NCI-H1694 (cell line): ENCODE measurements at regions not wholly inside any gene's neighbourhood (a gene's known extent, or its start where the extent isn't known, plus 50 kb on each side); places are given as distances from the start of the nearest gene placed in this dataset.
A peak's percentile ranks its signal among the peaks of the same experiment; 100 is the strongest.
"Not testable (repeated sequence)": the region's sequence is repeated elsewhere in the genome, so short reads cannot be mapped to it uniquely, and the experiment has no call there.

Experiments
- DNase-seq: peaks from one replicate; lab custom pipeline; 2025; lab: John Stamatoyannopoulos, UW

GRCh38 chr5:161034451-161034850, 182.4 kb upstream of the ATP10B start:
- DNase-seq: no peak

GRCh38 chr5:161030229-161030628, 178.2 kb upstream of the ATP10B start:
- no peak for DNase-seq

- no peak for DNase-seq
These were observed 175.8 kb upstream of the ATP10B start for GRCh38 chr5:161027763-161028162.

GRCh38 chr5:161023551-161023950, 171.5 kb upstream of the ATP10B start:
- DNase-seq: peak; percentile 49

DNA sequence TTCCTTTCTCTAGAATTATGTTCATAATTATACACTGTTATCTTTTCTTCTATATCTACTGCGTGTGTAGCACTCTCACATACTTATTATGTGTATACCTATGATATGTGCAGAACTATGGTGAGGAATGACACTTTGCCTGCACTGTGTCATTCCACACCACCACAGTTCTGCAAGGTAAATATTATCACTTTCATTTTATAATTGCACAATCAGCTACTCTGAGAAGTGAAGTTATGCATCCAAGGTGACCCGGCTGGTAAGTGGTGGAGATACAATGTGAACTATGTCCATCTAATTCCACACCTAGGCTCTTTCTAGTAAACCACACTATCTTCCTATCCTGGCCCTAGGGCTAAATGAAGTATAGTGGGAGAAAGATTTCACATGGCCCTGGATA, 170.1 kb upstream of the ATP10B start:
- no peak for DNase-seq

DNA sequence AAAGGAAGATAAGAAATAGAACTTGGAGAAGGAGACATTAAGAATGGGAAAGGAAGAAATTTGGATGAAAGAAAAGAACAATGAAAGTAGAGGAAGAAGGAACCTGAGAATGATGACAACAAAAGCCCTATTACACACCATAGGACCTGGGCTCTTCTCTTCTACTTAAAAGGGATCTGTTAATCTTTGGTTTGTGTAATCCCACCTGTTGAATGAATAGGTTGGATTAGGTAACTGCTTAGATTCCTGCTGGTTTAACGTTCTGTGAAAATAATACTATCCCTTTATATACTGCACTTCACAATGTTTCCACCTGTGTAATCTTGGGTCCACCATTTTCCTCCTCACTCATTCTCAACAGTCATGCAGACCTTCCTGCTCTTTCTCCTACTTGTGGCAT, 157.8 kb upstream of the ATP10B start:
- no peak for DNase-seq

GRCh38 chr5:161009194-161009593, 157.2 kb upstream of the ATP10B start:
- no peak for DNase-seq

DNA sequence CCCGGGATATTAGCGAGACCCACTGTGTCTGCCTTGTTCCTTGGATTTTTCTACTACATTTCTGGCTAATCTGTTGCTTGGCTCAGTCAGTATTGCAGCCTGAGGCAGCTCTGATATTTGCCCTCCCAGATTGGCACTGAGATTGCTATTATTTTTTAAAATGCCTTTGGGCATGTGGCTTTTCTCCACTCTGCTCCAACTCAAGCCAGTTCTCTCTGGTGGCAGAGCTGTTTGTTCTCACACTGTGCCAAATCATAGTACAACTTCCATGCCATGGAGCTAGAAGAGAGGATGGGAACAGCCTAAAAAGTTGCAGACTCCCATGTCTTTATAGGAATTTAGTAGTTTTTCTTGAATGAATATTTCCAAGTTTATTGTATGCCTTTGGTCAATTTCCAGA, 155.9 kb upstream of the ATP10B start:
- no peak for DNase-seq

- DNase-seq: no peak
These were observed 150.6 kb upstream of the ATP10B start for GRCh38 chr5:161002571-161003074.

GRCh38 chr5:161001604-161002003, 149.6 kb upstream of the ATP10B start:
- DNase-seq: no peak

DNA sequence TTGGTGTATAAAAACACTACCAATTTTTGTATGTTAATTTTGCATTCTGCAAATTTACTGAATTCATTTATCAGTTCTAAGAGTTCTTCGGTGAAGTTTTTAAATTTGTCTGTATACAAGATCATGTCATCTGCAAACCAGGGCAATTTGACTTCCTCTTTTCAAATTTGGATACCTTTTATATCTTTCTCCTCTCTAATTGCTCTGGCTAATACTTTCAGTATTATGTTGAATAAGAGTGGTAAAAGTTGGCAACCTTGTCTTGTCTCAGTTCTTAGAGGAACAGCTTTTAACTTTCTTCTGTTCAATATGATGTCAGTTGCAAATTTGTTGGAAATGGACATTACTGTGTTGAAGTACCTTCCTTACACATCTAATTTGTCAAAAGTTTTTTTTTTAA, 149.1 kb upstream of the ATP10B start:
- DNase-seq: not testable (repeated sequence)

DNA sequence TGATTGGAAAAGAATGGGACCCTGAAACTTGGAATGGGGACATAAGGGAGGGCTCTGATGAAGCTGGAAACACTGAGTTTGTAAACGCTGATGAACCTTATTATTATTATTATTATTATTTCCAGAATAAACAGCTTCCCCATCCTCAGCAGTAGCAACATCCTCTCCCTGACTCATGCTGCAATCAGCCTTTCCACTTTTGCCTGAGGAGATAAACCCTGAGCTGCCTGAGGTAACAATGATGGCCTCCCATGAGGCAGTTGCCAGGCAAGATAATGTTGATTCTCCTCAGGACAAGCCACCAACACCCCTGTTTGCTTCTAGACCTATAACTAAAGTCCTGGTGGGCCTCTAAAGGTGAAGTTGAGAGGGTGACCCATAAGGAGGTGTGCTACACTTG, 139.2 kb upstream of the ATP10B start:
- DNase-seq: no peak

DNA sequence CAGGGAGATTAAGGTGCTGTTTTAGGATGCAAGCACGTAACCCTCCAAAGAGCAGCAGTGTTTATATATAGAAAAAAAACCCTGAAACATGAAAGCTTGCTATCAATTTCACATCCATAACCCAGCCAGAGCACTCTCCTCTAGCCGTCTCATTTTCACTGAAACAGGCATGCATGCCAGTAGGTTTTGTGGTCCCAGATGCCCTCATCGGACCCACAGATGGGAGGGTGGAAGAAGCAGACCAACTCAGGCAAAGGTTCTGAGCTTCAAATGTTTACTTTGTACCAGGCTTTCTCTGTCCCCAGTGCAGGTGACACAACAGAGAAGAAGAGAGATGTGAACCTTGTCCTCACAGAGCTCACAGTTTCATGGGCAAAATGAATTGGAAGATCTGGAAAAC, 127.4 kb upstream of the ATP10B start:
- DNase-seq: no peak

DNA sequence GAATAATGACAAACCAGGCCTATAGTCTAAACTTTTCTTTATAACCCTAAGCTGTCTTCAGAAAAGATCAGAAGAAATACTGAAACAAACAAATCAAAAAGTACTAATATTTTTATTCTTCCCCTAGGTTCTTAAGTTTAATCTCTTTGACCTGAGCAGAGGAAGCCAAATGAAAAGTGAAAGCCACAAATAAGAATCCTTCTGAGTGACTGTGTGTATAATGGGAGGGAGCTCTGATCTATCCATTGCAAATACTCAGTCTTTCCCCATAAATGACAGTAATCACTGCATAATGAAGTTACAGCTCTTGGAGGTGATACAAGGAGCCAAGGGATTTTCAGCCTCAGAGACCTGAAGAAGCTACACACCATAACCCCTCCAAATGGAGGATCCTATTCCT, 126.9 kb upstream of the ATP10B start:
- DNase-seq: no peak

- no peak for DNase-seq
These were observed 124.2 kb upstream of the ATP10B start for GRCh38 chr5:160976181-160976580.

DNA sequence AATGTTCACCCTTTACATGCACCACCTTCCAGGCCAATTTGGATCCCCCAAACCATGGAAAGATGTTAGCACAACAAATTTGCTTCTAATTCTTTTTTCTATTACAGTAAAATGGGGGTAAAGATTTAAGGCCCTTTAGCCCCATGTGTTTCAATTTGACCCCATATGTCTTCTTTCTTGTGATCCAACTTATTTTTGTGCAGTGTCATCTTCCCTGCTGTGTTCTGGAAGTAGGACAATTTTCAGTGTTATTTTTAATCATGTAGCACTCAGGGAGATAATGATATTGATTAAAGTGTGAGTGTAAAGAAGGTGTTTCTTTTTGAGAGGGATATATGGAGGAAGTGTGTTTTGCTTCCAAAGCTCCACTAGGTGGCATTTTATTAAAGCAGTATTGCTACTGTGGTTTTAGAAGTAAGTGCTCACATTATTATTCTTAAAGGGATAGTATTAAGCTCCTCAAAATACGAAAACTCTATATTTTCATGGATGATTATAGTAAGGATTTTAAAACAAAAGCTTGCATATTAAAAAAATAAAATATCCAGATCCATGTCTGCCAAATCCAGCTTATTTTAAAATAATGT, 118.7 kb upstream of the ATP10B start:
- no peak for DNase-seq

DNA sequence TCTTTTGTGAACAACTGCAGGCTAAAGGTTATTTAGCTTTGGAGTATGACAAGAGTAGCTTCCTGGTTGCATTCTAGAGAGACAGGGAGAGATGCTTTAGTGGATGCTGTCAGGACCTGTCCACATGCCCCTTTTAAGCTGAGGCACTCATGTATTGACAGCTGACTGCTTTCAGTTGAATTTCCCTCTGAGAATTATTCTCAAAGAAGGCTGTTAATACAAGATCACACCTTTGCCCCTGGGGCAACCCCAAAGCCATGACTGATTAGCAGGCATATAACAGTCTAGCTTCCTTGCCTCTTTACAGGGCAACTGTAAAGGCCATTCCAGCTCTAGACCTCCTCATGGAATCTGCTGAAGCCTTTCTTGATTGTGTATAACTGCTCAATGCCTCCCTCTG, 117.6 kb upstream of the ATP10B start:
- no peak for DNase-seq

- no peak for DNase-seq
These were observed 116.5 kb upstream of the ATP10B start for GRCh38 chr5:160968480-160968879.

DNA sequence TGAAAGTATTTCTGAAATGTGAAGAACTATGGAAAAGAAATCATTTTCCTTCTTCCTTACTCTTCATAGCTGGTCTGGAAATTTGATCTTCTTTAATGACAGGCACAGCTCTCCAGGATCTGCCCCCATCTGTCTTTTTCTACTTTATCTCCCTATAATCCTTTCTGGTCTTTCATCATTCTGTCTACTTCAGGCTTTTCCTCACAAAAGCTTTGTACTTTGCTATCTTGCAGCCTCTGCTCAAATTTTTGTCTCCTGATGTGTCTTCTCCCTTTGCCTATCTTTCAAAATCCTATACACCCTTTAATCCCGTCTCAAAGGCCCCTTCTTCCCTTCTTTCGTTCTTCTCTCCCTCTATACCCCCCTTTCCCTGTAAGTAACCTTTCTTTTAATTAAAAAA, 114.9 kb upstream of the ATP10B start:
- DNase-seq: no peak

GRCh38 chr5:160961761-160962160, 109.8 kb upstream of the ATP10B start:
- no peak for DNase-seq

- no peak for DNase-seq
These were observed 109.0 kb upstream of the ATP10B start for GRCh38 chr5:160961038-160961437.

DNA sequence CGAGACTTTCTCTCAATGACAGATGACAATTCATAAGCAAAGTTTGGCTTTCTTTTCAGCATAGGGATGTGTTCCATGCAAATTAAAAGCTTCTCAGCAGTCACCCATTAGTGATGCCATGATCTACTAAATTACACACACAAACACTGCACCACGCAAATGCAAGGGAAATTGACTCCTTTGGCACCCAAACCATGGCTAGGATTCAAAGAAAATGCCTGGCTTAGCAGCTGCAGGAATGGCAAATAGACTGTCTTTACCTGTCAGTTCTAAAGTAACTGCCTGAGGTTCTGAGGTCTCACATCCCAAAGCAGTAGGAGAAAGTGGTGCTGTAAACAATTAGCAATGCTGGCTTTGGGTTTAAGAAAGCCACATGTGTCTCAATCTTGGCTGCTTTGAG, 108.6 kb upstream of the ATP10B start:
- no peak for DNase-seq

- no peak for DNase-seq
These were observed 107.8 kb upstream of the ATP10B start for GRCh38 chr5:160959804-160960203.

- no peak for DNase-seq
These were observed 105.4 kb upstream of the ATP10B start for GRCh38 chr5:160957312-160957861.
